SK-N-DZ (cell line): ENCODE measurements at regions not wholly inside any gene's neighbourhood (a gene's known extent, or its start where the extent isn't known, plus 50 kb on each side); places are given as distances from the start of the nearest gene placed in this dataset.

Experiments used
- DNase-seq: peaks from one replicate; pipeline ENCODE4 v3.0.0-alpha.2; 2015; ENCODE audit warnings: low spot score

- no peak for DNase-seq
Measured at GRCh38 chr20:55605594-55605993, 399.7 kb downstream of the CBLN4 start.

GRCh38 chr20:55597526-55597925, 407.8 kb downstream of the CBLN4 start:
- DNase-seq, result no peak

GRCh38 chr20:55596431-55596830, 408.9 kb downstream of the CBLN4 start:
- DNase-seq, result peak; percentile 39

- DNase-seq, result no peak
Measured at GRCh38 chr20:55592866-55593265, 412.5 kb downstream of the CBLN4 start.

GRCh38 chr20:55586610-55587009, 418.7 kb downstream of the CBLN4 start:
- no peak for DNase-seq

- no peak for DNase-seq
Measured at GRCh38 chr20:55584964-55585363, 420.4 kb downstream of the CBLN4 start.

- no peak for DNase-seq
Measured at GRCh38 chr20:55584307-55584706, 421.0 kb downstream of the CBLN4 start.

GRCh38 chr20:55583036-55583435, 422.3 kb downstream of the CBLN4 start:
- DNase-seq, result no peak

GRCh38 chr20:55582498-55582897, 422.8 kb downstream of the CBLN4 start:
- no peak for DNase-seq

GRCh38 chr20:55581519-55581918, 423.8 kb downstream of the CBLN4 start:
- DNase-seq, result no peak

- DNase-seq, result no peak
Measured at GRCh38 chr20:55580475-55580874, 424.8 kb downstream of the CBLN4 start.

- no peak for DNase-seq
Measured at GRCh38 chr20:55579802-55580201, 425.5 kb downstream of the CBLN4 start.

GRCh38 chr20:55576981-55577380, 428.3 kb downstream of the CBLN4 start:
- DNase-seq, result no peak

GRCh38 chr20:55569084-55569483, 436.2 kb downstream of the CBLN4 start:
- no peak for DNase-seq

- no peak for DNase-seq
Measured at GRCh38 chr20:55567826-55568225, 437.5 kb downstream of the CBLN4 start.

- no peak for DNase-seq
Measured at GRCh38 chr20:55565096-55565773, 440.1 kb downstream of the CBLN4 start.

GRCh38 chr20:55561259-55561658, 444.1 kb downstream of the CBLN4 start:
- no peak for DNase-seq

GRCh38 chr20:55557191-55557590, 448.1 kb downstream of the CBLN4 start:
- no peak for DNase-seq

GRCh38 chr20:55555075-55555650, 450.2 kb downstream of the CBLN4 start:
- no peak for DNase-seq

- no peak for DNase-seq
Measured at GRCh38 chr20:55544638-55545037, 460.7 kb downstream of the CBLN4 start.

GRCh38 chr20:55540486-55540885, 464.8 kb downstream of the CBLN4 start:
- DNase-seq, result no peak

- DNase-seq, result no peak
Measured at GRCh38 chr20:55540013-55540412, 465.3 kb downstream of the CBLN4 start.

GRCh38 chr20:55538261-55538908, 466.9 kb downstream of the CBLN4 start:
- DNase-seq, result no peak
